Effector memory CD8-positive, alpha-beta T cell (primary cell): ENCODE measurements at regions not wholly inside any gene's neighbourhood (a gene's known extent, or its start where the extent isn't known, plus 50 kb on each side); places are given as distances from the start of the nearest gene placed in this dataset.
"Not testable (repeated sequence)": the region's sequence is repeated elsewhere in the genome, so short reads cannot be mapped to it uniquely, and the experiment has no call there.

Experiments
- ATAC-seq: fragments of 150-1000 bp; cut with Tn5 transposase; replicated peaks from 2 replicates; pipeline ENCODE4 v1.10.0; 2021; ENCODE audit warnings: mild to moderate bottlenecking, moderate library complexity
- DNase-seq, 3 experiments: peaks; one replicate each; pipeline ENCODE4 v3.0.0; 2021
- H3K27ac Mint-ChIP-seq, 2 donors: one replicate each; pipeline ENCODE4 v1.8.0; 2022; ENCODE audit warnings: mild to moderate bottlenecking in 2 of 2, mixed read lengths in 2 of 2, moderate library complexity in 2 of 2
- H3K27me3 Mint-ChIP-seq, 2 donors: one replicate each; pipeline ENCODE4 v1.8.0; 2022; ENCODE audit warnings: mixed read lengths in 2 of 2
- H3K36me3 Mint-ChIP-seq: one replicate; pipeline ENCODE4 v1.8.0; 2022; ENCODE audit warnings: mild to moderate bottlenecking, moderate library complexity, mixed read lengths; ENCODE audit not compliant: insufficient read depth
- H3K4me1 Mint-ChIP-seq, 2 donors: one replicate each; pipeline ENCODE4 v1.8.0; 2022; ENCODE audit warnings: low read depth in 2 of 2, mixed read lengths in 2 of 2
- H3K4me3 Mint-ChIP-seq, 2 donors: one replicate each; pipeline ENCODE4 v1.8.0; 2022; ENCODE audit warnings: mild to moderate bottlenecking in 2 of 2, mixed read lengths in 2 of 2, moderate library complexity in 2 of 2
- H3K9me3 Mint-ChIP-seq, 2 donors: one replicate each; pipeline ENCODE4 v1.8.0; 2022; ENCODE audit warnings: mixed read lengths in 2 of 2

GRCh38 chr7:12022011-12022410 lies 189.1 kb upstream of the TMEM106B start:
- H3K36me3 Mint-ChIP-seq, result not testable (repeated sequence)

GRCh38 chr7:12025246-12025645 lies 185.8 kb upstream of the TMEM106B start:
- Mint-ChIP-seq H3K4me3 (no peak overlapping the region), H3K4me1 (no peaks in the 10 kb centered on the region), H3K27ac (no peak overlapping the region), H3K36me3 (no peaks in the 10 kb centered on the region), H3K9me3 (no peaks in the 10 kb centered on the region), H3K27me3 (peaks cover 0 to 11% of the 10 kb centered on the region in 2 donors)
- DNase-seq (no peak), ATAC-seq (no peak)

More at GRCh38 chr7:12022011-12022410, 189.1 kb upstream of the TMEM106B start:
- H3K4me1 Mint-ChIP-seq, DNase-seq, H3K9me3 Mint-ChIP-seq, ATAC-seq, H3K27ac Mint-ChIP-seq, H3K27me3 Mint-ChIP-seq, H3K4me3 Mint-ChIP-seq: not testable (repeated sequence)

GRCh38 chr7:12028508-12028907 lies 182.6 kb upstream of the TMEM106B start:
- Mint-ChIP-seq H3K36me3 (no peaks in the 10 kb centered on the region), H3K4me1 (no peaks in the 10 kb centered on the region), H3K4me3 (no peak overlapping the region), H3K27ac (no peak overlapping the region), H3K27me3 (peaks cover 0 to 14% of the 10 kb centered on the region in 2 donors), H3K9me3 (no peaks in the 10 kb centered on the region)
- ATAC-seq, result no peak
- no peak for DNase-seq

GRCh38 chr7:12030116-12030515 lies 181.0 kb upstream of the TMEM106B start:
- DNase-seq, result no peak
- Mint-ChIP-seq H3K4me3 (no peak overlapping the region), H3K36me3 (no peaks in the 10 kb centered on the region), H3K4me1 (no peaks in the 10 kb centered on the region), H3K9me3 (no peaks in the 10 kb centered on the region), H3K27me3 (peaks cover 0 to 14% of the 10 kb centered on the region in 2 donors), H3K27ac (no peak overlapping the region)
- no peak for ATAC-seq

- no peaks in the 10 kb centered on the region for H3K9me3 Mint-ChIP-seq
Measured at GRCh38 chr7:12031186-12031585, 179.9 kb upstream of the TMEM106B start.

GRCh38 chr7:12031638-12032037 lies 179.5 kb upstream of the TMEM106B start:
- H3K27me3 Mint-ChIP-seq, result peaks cover 0 to 14% of the 10 kb centered on the region in 2 donors
- H3K36me3 Mint-ChIP-seq, result no peaks in the 10 kb centered on the region
- no peak overlapping the region for H3K27ac Mint-ChIP-seq
- no peaks in the 10 kb centered on the region for H3K4me1 Mint-ChIP-seq
- DNase-seq (no peak), ATAC-seq (no peak)
- no peak overlapping the region for H3K4me3 Mint-ChIP-seq
- H3K9me3 Mint-ChIP-seq, result no peaks in the 10 kb centered on the region

More at GRCh38 chr7:12031186-12031585, 179.9 kb upstream of the TMEM106B start:
- no peak for DNase-seq
- H3K4me1 Mint-ChIP-seq, result no peaks in the 10 kb centered on the region
- H3K27me3 Mint-ChIP-seq, result peaks cover 0 to 14% of the 10 kb centered on the region in 2 donors
- no peak overlapping the region for H3K27ac Mint-ChIP-seq
- H3K36me3 Mint-ChIP-seq, result no peaks in the 10 kb centered on the region
- no peak for ATAC-seq
- no peak overlapping the region for H3K4me3 Mint-ChIP-seq

- no peak for DNase-seq
- ATAC-seq, result no peak
- no peak overlapping the region for H3K27ac Mint-ChIP-seq
- no peaks in the 10 kb centered on the region for H3K4me1 Mint-ChIP-seq
- H3K36me3 Mint-ChIP-seq, result no peaks in the 10 kb centered on the region
- no peaks in the 10 kb centered on the region for H3K9me3 Mint-ChIP-seq
- H3K4me3 Mint-ChIP-seq, result no peak overlapping the region
- peaks cover 0 to 19% of the 10 kb centered on the region in 2 donors for H3K27me3 Mint-ChIP-seq
Measured at GRCh38 chr7:12032146-12032545, 178.9 kb upstream of the TMEM106B start.

GRCh38 chr7:12043457-12043856 lies 167.6 kb upstream of the TMEM106B start:
- H3K9me3 Mint-ChIP-seq, H3K36me3 Mint-ChIP-seq, DNase-seq, H3K4me1 Mint-ChIP-seq, ATAC-seq, H3K27ac Mint-ChIP-seq, H3K4me3 Mint-ChIP-seq: not testable (repeated sequence)
- H3K27me3 Mint-ChIP-seq, result peaks cover 5 to 10% of the 10 kb centered on the region in 2 donors

GRCh38 chr7:12052211-12052610 lies 158.9 kb upstream of the TMEM106B start:
- Mint-ChIP-seq H3K4me1 (no peaks in the 10 kb centered on the region), H3K27me3 (peaks cover 9 to 18% of the 10 kb centered on the region in 2 donors), H3K9me3 (peaks cover 0 to 2% of the 10 kb centered on the region in 2 donors), H3K36me3 (no peaks in the 10 kb centered on the region), H3K4me3 (no peak overlapping the region), H3K27ac (no peak overlapping the region)
- DNase-seq (no peak), ATAC-seq (no peak)

- no peak overlapping the region for H3K4me3 Mint-ChIP-seq
- H3K4me1 Mint-ChIP-seq, result no peaks in the 10 kb centered on the region
- no peak overlapping the region for H3K27ac Mint-ChIP-seq
- DNase-seq (no peak), ATAC-seq (no peak)
- peaks cover 9 to 15% of the 10 kb centered on the region in 2 donors for H3K27me3 Mint-ChIP-seq
- peaks cover 0 to 5% of the 10 kb centered on the region in 2 donors for H3K9me3 Mint-ChIP-seq
- no peaks in the 10 kb centered on the region for H3K36me3 Mint-ChIP-seq
Measured at GRCh38 chr7:12053561-12053960, 157.5 kb upstream of the TMEM106B start.

- H3K27me3 Mint-ChIP-seq, result peaks cover 9 to 11% of the 10 kb centered on the region in 2 donors
- DNase-seq (no peak), ATAC-seq (no peak)
- H3K9me3 Mint-ChIP-seq, result peaks cover 0 to 5% of the 10 kb centered on the region in 2 donors
- H3K4me1 Mint-ChIP-seq, result no peaks in the 10 kb centered on the region
- no peak overlapping the region for H3K4me3 Mint-ChIP-seq
- no peak overlapping the region for H3K27ac Mint-ChIP-seq
- H3K36me3 Mint-ChIP-seq, result no peaks in the 10 kb centered on the region
Measured at GRCh38 chr7:12054830-12055229, 156.3 kb upstream of the TMEM106B start.

GRCh38 chr7:12056381-12056780 lies 154.7 kb upstream of the TMEM106B start:
- no peak for ATAC-seq
- Mint-ChIP-seq H3K27me3 (peaks cover 5 to 8% of the 10 kb centered on the region in 2 donors), H3K4me3 (no peak overlapping the region), H3K36me3 (no peaks in the 10 kb centered on the region), H3K9me3 (peaks cover 0 to 5% of the 10 kb centered on the region in 2 donors), H3K27ac (no peak overlapping the region), H3K4me1 (no peaks in the 10 kb centered on the region)
- DNase-seq, result no peak

- ATAC-seq (no peak), DNase-seq (no peak)
- no peak overlapping the region for H3K4me3 Mint-ChIP-seq
- H3K27ac Mint-ChIP-seq, result no peak overlapping the region
- no peaks in the 10 kb centered on the region for H3K4me1 Mint-ChIP-seq
- peaks cover 0 to 5% of the 10 kb centered on the region in 2 donors for H3K9me3 Mint-ChIP-seq
- H3K27me3 Mint-ChIP-seq, result peaks cover 0 to 6% of the 10 kb centered on the region in 2 donors
- H3K36me3 Mint-ChIP-seq, result no peaks in the 10 kb centered on the region
Measured at GRCh38 chr7:12056977-12057376, 154.1 kb upstream of the TMEM106B start.

- Mint-ChIP-seq H3K27me3 (no peaks in the 10 kb centered on the region), H3K27ac (no peak overlapping the region), H3K9me3 (peaks cover 0 to 3% of the 10 kb centered on the region in 2 donors), H3K4me1 (no peaks in the 10 kb centered on the region), H3K4me3 (no peak overlapping the region), H3K36me3 (no peaks in the 10 kb centered on the region)
- peak; percentile 41 for ATAC-seq
- no peak for DNase-seq
Measured at GRCh38 chr7:12062062-12062461, 149.0 kb upstream of the TMEM106B start.
